ENCODE measurements at regions not wholly inside any gene's neighbourhood (a gene's known extent, or its start where the extent isn't known, plus 50 kb on each side); places are given as distances from the start of the nearest gene placed in this dataset.

- DNase-seq = no peak
These were observed 653.8 kb downstream of the BCL11A start for GRCh38 chr2:59899692-59900091.

GRCh38 chr2:59896499-59897245 lies 656.8 kb downstream of the BCL11A start:
- DNase-seq = no peak

DNA sequence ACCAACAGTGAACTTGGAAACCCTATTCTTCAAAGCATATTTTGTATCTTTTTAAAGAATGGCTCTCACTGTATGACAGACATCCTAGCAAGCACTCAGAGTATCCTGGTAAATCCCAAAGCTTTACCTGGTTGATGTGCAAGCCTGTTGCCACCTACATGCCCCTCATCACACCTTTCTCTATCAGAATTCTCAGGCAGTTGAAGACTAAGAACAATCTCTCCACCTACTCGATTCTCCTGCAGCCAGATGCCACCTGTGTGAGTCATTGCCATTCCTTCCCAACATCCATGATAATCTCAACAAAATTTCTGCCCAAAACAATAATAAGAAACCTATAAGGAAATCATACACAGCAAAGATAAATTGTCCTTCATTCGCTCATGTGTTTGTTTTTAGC lies 659.8 kb downstream of the BCL11A start:
- no peak for DNase-seq

- no peak for DNase-seq
These were observed 661.1 kb downstream of the BCL11A start for GRCh38 chr2:59892398-59892797.

GRCh38 chr2:59889305-59889704 lies 664.1 kb downstream of the BCL11A start:
- no peak for DNase-seq

- DNase-seq = no peak
These were observed 664.7 kb downstream of the BCL11A start for GRCh38 chr2:59888706-59889105.

GRCh38 chr2:59888015-59888414 lies 665.4 kb downstream of the BCL11A start:
- DNase-seq = no peak

DNA sequence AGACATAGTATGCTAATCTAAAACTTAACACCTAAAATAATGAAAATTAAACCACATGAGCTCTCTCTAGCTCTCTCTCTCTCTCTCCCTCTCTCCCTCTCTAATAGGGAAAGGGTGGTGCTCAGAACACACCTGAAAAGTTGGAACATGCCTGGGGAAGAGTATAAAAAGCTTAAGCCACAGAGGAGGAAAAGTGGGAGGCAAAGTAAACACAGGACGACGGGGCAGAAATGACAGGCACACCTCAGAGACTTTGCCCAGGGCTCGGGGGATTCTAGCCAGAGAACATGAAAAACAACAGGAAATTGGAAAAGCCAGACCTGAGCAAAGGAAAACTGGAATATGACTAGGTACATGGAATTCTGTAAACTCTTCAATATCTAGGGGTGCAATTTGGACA lies 666.1 kb downstream of the BCL11A start:
- no peak for DNase-seq

GRCh38 chr2:59886759-59887158 lies 666.7 kb downstream of the BCL11A start:
- DNase-seq = no peak

GRCh38 chr2:59885541-59885940 lies 667.9 kb downstream of the BCL11A start:
- DNase-seq = no peak

DNA sequence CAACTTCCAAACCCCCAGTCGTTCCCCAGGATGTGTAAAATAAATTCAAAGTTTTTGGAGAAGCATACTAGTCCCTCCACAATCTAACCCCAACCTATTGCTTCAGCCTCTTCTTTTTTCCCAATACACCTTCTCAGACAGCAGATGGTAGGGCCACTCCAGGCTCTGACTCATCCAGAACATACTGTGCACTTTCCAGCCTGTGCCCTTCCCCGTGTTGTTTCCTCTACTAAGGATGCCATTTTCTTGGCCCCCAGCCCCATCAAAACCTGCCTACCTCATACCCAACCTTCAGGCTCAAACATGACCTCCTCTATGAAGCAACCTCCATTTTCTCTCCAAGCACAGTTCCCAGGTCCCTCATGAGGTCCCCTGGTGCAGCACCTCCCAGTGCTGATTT lies 669.3 kb downstream of the BCL11A start:
- no peak for DNase-seq

DNA sequence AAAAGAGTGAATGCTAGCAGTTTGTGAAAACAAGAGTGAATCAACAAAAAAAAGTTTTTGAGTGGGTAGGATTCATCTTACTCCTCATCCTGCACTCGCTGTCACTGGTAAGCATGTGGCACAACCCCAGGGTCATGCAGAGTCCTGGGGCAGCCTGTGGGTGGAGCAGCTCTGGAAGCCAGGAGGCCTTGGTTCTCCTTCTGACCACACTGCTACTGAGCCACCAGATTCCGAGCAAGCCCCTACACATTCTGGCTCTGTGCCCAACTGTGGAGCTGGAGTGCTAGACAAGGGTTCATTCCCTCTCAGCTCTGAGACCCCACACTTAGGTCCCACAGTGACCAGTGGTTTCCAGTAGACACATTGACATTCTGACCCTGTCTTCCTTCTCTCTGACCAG lies 670.6 kb downstream of the BCL11A start:
- no peak for DNase-seq

- no peak for DNase-seq
These were observed 671.2 kb downstream of the BCL11A start for GRCh38 chr2:59882279-59882678.

GRCh38 chr2:59881218-59881617 lies 672.2 kb downstream of the BCL11A start:
- DNase-seq = no peak

- no peak for DNase-seq
These were observed 673.7 kb downstream of the BCL11A start for GRCh38 chr2:59879700-59880131.

- DNase-seq = no peak
These were observed 677.6 kb downstream of the BCL11A start for GRCh38 chr2:59875836-59876235.

DNA sequence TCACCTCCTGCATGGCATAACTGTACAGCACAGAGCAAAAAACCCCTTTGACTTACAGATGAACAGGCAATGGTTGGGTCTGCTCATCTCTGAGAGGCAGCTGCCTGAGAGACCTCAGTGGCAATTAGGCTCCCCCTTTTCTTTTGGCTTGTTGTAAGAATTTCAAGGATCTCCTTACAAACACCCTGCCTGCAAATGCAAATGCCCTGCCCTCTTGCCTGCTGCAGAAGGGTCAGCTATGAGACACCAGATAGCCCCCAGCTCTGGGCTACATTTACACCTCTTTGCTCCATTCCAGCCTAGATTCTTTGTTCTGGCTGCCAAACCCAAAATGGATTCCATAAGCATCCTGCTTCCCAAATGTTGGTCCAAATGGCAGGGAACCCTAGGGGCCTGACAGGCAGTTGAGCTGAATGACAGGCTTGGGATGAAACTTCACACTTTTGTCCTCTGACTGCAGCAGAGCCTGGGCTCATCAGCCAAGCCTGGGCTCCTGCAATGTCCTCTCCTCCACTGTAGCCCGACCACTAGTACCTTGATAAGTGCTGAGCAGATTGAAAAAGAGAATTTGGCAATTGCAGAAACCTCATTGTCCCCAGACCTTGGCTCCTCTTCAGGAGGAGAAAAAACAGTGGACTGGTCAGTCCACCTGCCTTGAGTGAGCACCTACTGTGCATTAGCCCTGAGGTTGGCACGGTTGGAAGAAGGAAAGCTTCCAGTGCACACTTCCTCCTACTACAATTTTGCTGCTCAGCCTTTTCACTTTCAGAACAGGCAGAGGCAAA lies 678.3 kb downstream of the BCL11A start:
- DNase-seq = no peak

DNA sequence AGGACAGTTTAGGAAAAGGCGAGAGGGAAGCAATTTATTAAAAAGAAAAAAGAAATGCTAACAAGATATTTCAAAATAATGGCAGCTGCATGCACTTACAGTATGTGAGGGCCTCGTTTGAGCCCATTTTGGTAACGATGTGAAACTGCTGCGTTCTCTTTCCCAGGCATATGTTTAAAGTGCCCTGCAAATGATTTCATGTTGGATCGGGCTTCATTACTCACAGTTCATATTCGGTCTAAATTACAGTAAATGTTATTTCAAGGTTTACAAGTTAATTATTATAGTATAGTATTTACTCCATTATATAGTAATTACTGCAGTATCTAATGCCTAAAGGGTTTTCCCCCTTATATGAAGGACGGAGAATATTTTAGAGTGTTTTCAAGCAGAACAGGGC lies 679.1 kb downstream of the BCL11A start:
- DNase-seq = no peak

DNA sequence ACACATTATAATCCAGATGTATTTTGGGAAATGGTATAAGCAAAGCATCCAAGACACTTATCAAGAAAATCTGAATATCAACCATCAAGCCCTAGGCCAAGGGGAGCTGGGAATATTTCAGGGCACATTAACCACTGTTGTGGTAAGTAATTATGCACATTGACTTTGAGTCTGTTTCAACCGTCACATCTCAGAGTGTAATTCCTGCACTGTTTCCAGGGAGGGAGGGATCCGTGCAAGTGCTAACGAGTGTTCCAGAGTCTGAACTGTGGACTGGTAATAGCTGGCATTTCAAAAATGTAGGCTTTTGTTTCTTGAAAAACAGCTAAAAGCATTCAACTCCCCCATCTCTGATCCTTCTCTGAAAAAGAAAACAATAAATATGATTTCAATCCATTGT lies 681.6 kb downstream of the BCL11A start:
- no peak for DNase-seq

- no peak for DNase-seq
These were observed 684.5 kb downstream of the BCL11A start for GRCh38 chr2:59868981-59869380.

DNA sequence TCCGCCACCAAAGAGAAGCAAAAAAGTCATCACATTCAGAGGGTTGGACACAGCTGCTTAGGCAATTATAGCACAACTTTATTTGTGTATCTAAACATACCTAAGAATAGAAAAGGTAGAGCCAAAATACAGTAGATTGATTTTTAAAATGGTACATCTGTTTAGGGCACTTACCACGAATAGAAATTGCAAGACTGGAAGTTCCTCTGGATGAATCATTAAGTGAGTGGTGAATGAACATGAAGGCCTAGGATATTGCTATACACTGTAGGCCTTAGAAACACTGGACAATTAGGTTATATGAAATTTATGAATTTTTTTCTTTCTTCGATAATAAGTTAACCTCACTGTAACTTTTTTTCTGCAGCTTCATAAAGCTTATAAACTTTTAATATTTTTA lies 687.0 kb downstream of the BCL11A start:
- no peak for DNase-seq

GRCh38 chr2:59858540-59858939 lies 694.9 kb downstream of the BCL11A start:
- DNase-seq = no peak

DNA sequence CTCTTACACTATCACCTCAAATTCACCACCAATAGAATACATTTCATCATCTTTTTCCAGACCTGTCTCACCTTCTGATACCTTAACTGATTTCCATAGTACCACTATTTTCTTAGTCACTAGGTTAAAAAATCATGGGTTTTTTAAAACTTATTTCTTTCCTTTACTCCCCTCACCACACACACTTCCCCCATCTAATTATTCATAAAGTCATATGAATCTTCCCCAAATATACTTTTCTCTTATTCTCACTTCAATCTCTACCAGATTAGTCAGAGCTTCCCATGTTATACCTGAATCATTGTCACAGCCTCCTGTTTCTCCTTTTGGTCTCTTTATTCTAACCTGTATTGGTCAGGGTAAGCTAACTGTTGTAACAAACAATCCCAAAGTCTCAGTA lies 696.3 kb downstream of the BCL11A start:
- no peak for DNase-seq

GRCh38 chr2:59856391-59856790 lies 697.1 kb downstream of the BCL11A start:
- no peak for DNase-seq

- DNase-seq = no peak
These were observed 700.4 kb downstream of the BCL11A start for GRCh38 chr2:59853032-59853431.
